WTC11 (cell line): ENCODE measurements at regions not wholly inside any gene's neighbourhood (a gene's known extent, or its start where the extent isn't known, plus 50 kb on each side); places are given as distances from the start of the nearest gene placed in this dataset.

ENCODE experiments used
- ATAC-seq: fragments of 200-7000 bp; cut with Tn5 transposase; 2 replicates; pipeline ENCODE4 v1.10.0; 2021; ENCODE audit warnings: mild to moderate bottlenecking, moderate library complexity
- CTCF ChIA-PET: fragments of 300-600 bp; sonication (Branson Sonifier 250); formaldehyde crosslinking; loops from one replicate; lab custom pipeline; 2021; ENCODE audit warnings: antibody characterized with exemption; lab: Charles Lee
- POLR2A ChIA-PET: fragments of 350-600 bp; sonication (Branson Sonifier 250); formaldehyde crosslinking; loops from one replicate; lab custom pipeline; 2021; ENCODE audit warnings: antibody characterized with exemption; lab: Charles Lee
- DNase-seq: peaks from one replicate; pipeline ENCODE4 v3.0.0; 2021; ENCODE audit warnings: low spot score
- H3K27ac Mint-ChIP-seq: 2 replicates; pipeline ENCODE4 v1.8.0; 2021; ENCODE audit warnings: mixed read lengths
- H3K27me3 Mint-ChIP-seq: 2 replicates; pipeline ENCODE4 v1.8.0; 2021; ENCODE audit warnings: low read depth, mild to moderate bottlenecking, moderate library complexity, mixed read lengths
- H3K36me3 Mint-ChIP-seq: 2 replicates; pipeline ENCODE4 v1.8.0; 2021; ENCODE audit warnings: mixed read lengths
- H3K4me1 Mint-ChIP-seq: 2 replicates; pipeline ENCODE4 v1.8.0; 2022; ENCODE audit warnings: mixed read lengths
- H3K4me3 Mint-ChIP-seq: 2 replicates; pipeline ENCODE4 v1.8.0; 2021; ENCODE audit warnings: mild to moderate bottlenecking, moderate library complexity, mixed read lengths
- H3K9me3 Mint-ChIP-seq: 2 replicates; pipeline ENCODE4 v1.8.0; 2021; ENCODE audit warnings: mixed read lengths
- AFF4 ChIP-seq: sonication (generic); formaldehyde crosslinking; IDR thresholded peaks from 2 replicates; pipeline ENCODE4 v1.8.1; 2023; ENCODE audit warnings: mild to moderate bottlenecking, missing genetic modification reagents, borderline replicate concordance
- AR ChIP-seq: fragments of 250-450 bp; sonication (Bioruptor Pico); IDR thresholded peaks from 2 replicates; pipeline ENCODE4 v1.9.0; 2021; ENCODE audit warnings: mild to moderate bottlenecking
- ATF1 ChIP-seq: sonication (generic); formaldehyde crosslinking; IDR thresholded peaks from 2 replicates; pipeline ENCODE4 v1.8.1; 2023; ENCODE audit warnings: mild to moderate bottlenecking, moderate library complexity, missing genetic modification reagents
- ATF3 ChIP-seq: sonication (generic); formaldehyde crosslinking; conservative IDR thresholded peaks from 2 replicates; pipeline ENCODE4 v1.8.1; 2022; ENCODE audit warnings: mild to moderate bottlenecking, missing genetic modification reagents
- CTCF ChIP-seq: fragments of 200-600 bp; IDR thresholded peaks from 2 replicates; pipeline ENCODE4 v1.8.0; 2022; ENCODE audit warnings: antibody characterized with exemption
- ERG ChIP-seq: fragments of 250-450 bp; sonication (Bioruptor Pico); IDR thresholded peaks from 2 replicates; pipeline ENCODE4 v1.8.0; 2021; ENCODE audit warnings: mild to moderate bottlenecking
- FOXK1 ChIP-seq: sonication (generic); formaldehyde crosslinking; IDR thresholded peaks from 2 replicates; pipeline ENCODE4 v1.8.0; 2022; ENCODE audit warnings: mild to moderate bottlenecking, moderate library complexity, missing genetic modification reagents
- FOXP4 ChIP-seq: sonication (generic); formaldehyde crosslinking; IDR thresholded peaks from 2 replicates; pipeline ENCODE4 v1.8.0; 2022; ENCODE audit warnings: mild to moderate bottlenecking, missing genetic modification reagents
- GABPB1 ChIP-seq: sonication (generic); formaldehyde crosslinking; IDR thresholded peaks from 2 replicates; pipeline ENCODE4 v1.8.1; 2023; ENCODE audit warnings: mild to moderate bottlenecking, missing genetic modification reagents
- RORB ChIP-seq: fragments of 250-450 bp; sonication (Bioruptor Pico); IDR thresholded peaks from 2 replicates; pipeline ENCODE4 v1.9.0; 2021; ENCODE audit warnings: mild to moderate bottlenecking
- TEAD1 ChIP-seq: sonication (generic); formaldehyde crosslinking; IDR thresholded peaks from 2 replicates; pipeline ENCODE4 v1.8.0; 2022; ENCODE audit warnings: mild to moderate bottlenecking, missing genetic modification reagents
- ZNF396 ChIP-seq: fragments of 250-450 bp; sonication (Bioruptor Pico); IDR thresholded peaks from 2 replicates; pipeline ENCODE4 v1.8.0; 2021; ENCODE audit warnings: mild to moderate bottlenecking, moderate library complexity, borderline replicate concordance
- ZNF423 ChIP-seq: fragments of 250-450 bp; sonication (Bioruptor Pico); IDR thresholded peaks from 2 replicates; pipeline ENCODE4 v2.1.2; 2022; ENCODE audit warnings: mild to moderate bottlenecking, moderate library complexity
- ZNF532 ChIP-seq: fragments of 250-450 bp; sonication (Bioruptor Pico); IDR thresholded peaks from 2 replicates; pipeline ENCODE4 v1.9.0; 2021; ENCODE audit warnings: mild to moderate bottlenecking, borderline replicate concordance

- CTCF ChIA-PET = interaction anchor here (0.6 kb wide), 1 partner anchor 98 kb away, joined by 3 read pairs; no protein-coding TSS in a partner anchor
- H3K27me3 Mint-ChIP-seq = peaks cover 45% of the 10 kb centered on the region
- ATAC-seq (peak; percentile 47), DNase-seq (no peak)
- peaks cover 32% of the 10 kb centered on the region for H3K4me1 Mint-ChIP-seq
- H3K4me3 Mint-ChIP-seq = no peak overlapping the region
- H3K36me3 Mint-ChIP-seq = peaks cover 11% of the 10 kb centered on the region
- peaks cover 23% of the 10 kb centered on the region for H3K9me3 Mint-ChIP-seq
- H3K27ac Mint-ChIP-seq = no peak overlapping the region
- POLR2A ChIA-PET = no interaction called here
- TF ChIP-seq ZNF423 (CRISPR knock-in tag) = peak; percentile 75
- no peak for TF ChIP-seq ATF1 (CRISPR knock-in tag)
- peak; percentile 39; the same call in 1 of the 2 replicates for TF ChIP-seq TEAD1 (CRISPR knock-in tag)
- TF ChIP-seq, all 79 proteins: peak for 2
Observed at GRCh38 chr4:1459081-1459721, 53.0 kb upstream of the NKX1-1 start.

- no peak overlapping the region for H3K4me3 Mint-ChIP-seq
- H3K4me1 Mint-ChIP-seq = peaks cover 32% of the 10 kb centered on the region
- H3K27ac Mint-ChIP-seq = no peak overlapping the region
- peaks cover 16% of the 10 kb centered on the region for H3K36me3 Mint-ChIP-seq
- CTCF ChIA-PET = interaction anchor here (0.6 kb wide), 1 partner anchor 99 kb away, joined by 3 read pairs; no protein-coding TSS in a partner anchor
- DNase-seq = no peak
- no peak for ATAC-seq
- POLR2A ChIA-PET = no interaction called here
- peaks cover 29% of the 10 kb centered on the region for H3K9me3 Mint-ChIP-seq
- peaks cover 45% of the 10 kb centered on the region for H3K27me3 Mint-ChIP-seq
- TF ChIP-seq AR (CRISPR knock-in tag) = no peak
- no peak for TF ChIP-seq RORB (CRISPR knock-in tag)
- TF ChIP-seq FOXK1 (CRISPR knock-in tag) = no peak
- TF ChIP-seq ERG (CRISPR knock-in tag) = no peak
- TF ChIP-seq CTCF = no peak
- no peak for TF ChIP-seq ZNF423 (CRISPR knock-in tag)
- TF ChIP-seq AFF4 (CRISPR knock-in tag) = no peak
- no peak for TF ChIP-seq ZNF532
- TF ChIP-seq ATF3 (CRISPR knock-in tag) = no peak
- no peak for TF ChIP-seq GABPB1
- no peak for TF ChIP-seq ZNF396 (CRISPR knock-in tag)
- TF ChIP-seq FOXP4 = no peak
Observed at GRCh38 chr4:1458581-1458980, 52.3 kb upstream of the NKX1-1 start.
